HCT116 (cell line): ENCODE measurements at regions not wholly inside any gene's neighbourhood (a gene's known extent, or its start where the extent isn't known, plus 50 kb on each side); places are given as distances from the start of the nearest gene placed in this dataset.

ENCODE experiments used
- ATAC-seq: fragments of 200-7000 bp; cut with Tn5 transposase; 2 replicates; pipeline ENCODE4 v1.9.1; 2020; ENCODE audit warnings: mild to moderate bottlenecking, moderate library complexity
- BruUV-seq: library from RNA; stranded (reverse); fragments of 400-500 nt; replicated peaks from 2 replicates; lab custom pipeline; 2021; lab: Mats Ljungman, UMichigan
- CTCF ChIA-PET: fragments of 300-600 bp; sonication (Branson Sonifier 250); formaldehyde crosslinking; loops from one replicate; lab custom pipeline; 2021; ENCODE audit warnings: antibody characterized with exemption; lab: Charles Lee
- POLR2A ChIA-PET: fragments of 300-600, 350-600 bp; sonication (Branson Sonifier 250); formaldehyde crosslinking; loops from one replicate; lab custom pipeline; 2021; ENCODE audit warnings: antibody characterized with exemption; lab: Charles Lee
- RAD21 ChIA-PET, 2 experiments: fragments of 300-600 bp; sonication (Branson Sonifier 250); formaldehyde crosslinking; loops; one replicate each; lab custom pipeline; 2023; ENCODE audit warnings: low total read pairs in 2 of 2; ENCODE audit not compliant: uncharacterized antibody in 2 of 2, unreplicated experiment in 2 of 2, low non-redundant PET in 1 of 2; lab: Charles Lee
- DNase-seq: peaks from one replicate; pipeline ENCODE4 v3.0.0-alpha.2; 2010; ENCODE audit warnings: low read depth, low spot score
- H2AFZ ChIP-seq: fragments of 200-600 bp; shearing (Covaris generic), sonication (generic); 2 replicates; pipeline ENCODE4 v1.6.1; 2017; ENCODE audit warnings: low read depth, mixed run types, mixed read lengths, antibody characterized with exemption, low read length; ENCODE audit not compliant: poor library complexity, severe bottlenecking
- H3K27ac ChIP-seq: 2 replicates; pipeline ENCODE4 v1.5.1; 2012; ENCODE audit warnings: low read depth, low read length
- H3K27me3 ChIP-seq: fragments of 200-600 bp; sonication (generic); 2 replicates; pipeline ENCODE4 v1.6.1; 2016; ENCODE audit warnings: mixed run types, low read length, mixed read lengths; ENCODE audit not compliant: insufficient read depth
- H3K36me3 ChIP-seq, 2 experiments: fragments of 200-500 bp in 1 of 2; fragments of 200-600 bp in 1 of 2; sonication (Bioruptor generic) in 1 of 2; sonication (generic) in 1 of 2; 2 replicates each; pipeline versions ENCODE4 v1.5.1 to v1.6.1; 2014 to 2016; ENCODE audit warnings: low read length in 2 of 2, inconsistent platforms in 1 of 2, mixed read lengths in 1 of 2, mixed run types in 1 of 2; ENCODE audit not compliant: insufficient read depth in 2 of 2, control insufficient read depth in 1 of 2
- H3K4me1 ChIP-seq, 2 experiments: fragments of 200-600 bp in 1 of 2; sonication (generic) in 1 of 2; 2 replicates each; pipeline versions ENCODE4 v1.5.1 to v1.6.1; 2012 to 2017; ENCODE audit warnings: low read length in 2 of 2, inconsistent platforms in 1 of 2, mild to moderate bottlenecking in 1 of 2, mixed read lengths in 1 of 2, mixed run types in 1 of 2, moderate library complexity in 1 of 2; ENCODE audit not compliant: insufficient read depth in 2 of 2, control insufficient read depth in 1 of 2
- H3K4me2 ChIP-seq: fragments of 200-600 bp; sonication (generic); 2 replicates; pipeline ENCODE4 v1.6.1; 2017; ENCODE audit warnings: mixed run types, low read length, mixed read lengths
- H3K4me3 ChIP-seq, 2 experiments: fragments of 200-600 bp in 1 of 2; sonication (generic) in 1 of 2; replicated peaks in 1 of 2; 2 replicates each; pipeline ENCODE4 v1.5.1; 2011 to 2016; ENCODE audit warnings: low read length in 2 of 2, control low read depth in 1 of 2, low read depth in 1 of 2, mild to moderate bottlenecking in 1 of 2, mixed read lengths in 1 of 2, mixed run types in 1 of 2
- H3K79me2 ChIP-seq: fragments of 200-600 bp; sonication (generic); 2 replicates; pipeline ENCODE4 v1.6.1; 2017; ENCODE audit warnings: mild to moderate bottlenecking, mixed run types, low read length, moderate library complexity, mixed read lengths; ENCODE audit not compliant: insufficient read depth
- H3K9ac ChIP-seq: fragments of 200-600 bp; sonication (generic); 2 replicates; pipeline ENCODE4 v1.6.1; 2016; ENCODE audit warnings: low read length, mixed read lengths
- H3K9me2 ChIP-seq: fragments of 200-600 bp; sonication (generic), shearing (Covaris generic); 2 replicates; pipeline ENCODE4 v1.6.1; 2017; ENCODE audit warnings: mixed run types, mild to moderate bottlenecking, moderate library complexity; ENCODE audit not compliant: insufficient read depth
- H3K9me3 ChIP-seq, 2 experiments: fragments of 200-500 bp in 1 of 2; fragments of 200-600 bp in 1 of 2; sonication (Bioruptor generic) in 1 of 2; sonication (generic) in 1 of 2; 2 replicates each; pipeline ENCODE4 v1.6.1; 2014 to 2017; ENCODE audit warnings: low read length in 2 of 2, mixed read lengths in 2 of 2, inconsistent platforms in 1 of 2, low read depth in 1 of 2, mild to moderate bottlenecking in 1 of 2, mixed run types in 1 of 2, moderate library complexity in 1 of 2; ENCODE audit not compliant: control insufficient read depth in 1 of 2, insufficient read depth in 1 of 2
- H4K20me1 ChIP-seq: fragments of 200-600 bp; sonication (generic), shearing (Covaris generic); 2 replicates; pipeline ENCODE4 v1.6.1; 2017; ENCODE audit warnings: mixed run types, mild to moderate bottlenecking, moderate library complexity; ENCODE audit not compliant: insufficient read depth
- CBX3 ChIP-seq: IDR thresholded peaks from 2 replicates; pipeline ENCODE4 v1.6.1; 2012; ENCODE audit warnings: low read depth
- CEBPB ChIP-seq: IDR thresholded peaks from 2 replicates; pipeline ENCODE4 v1.6.1; 2012; ENCODE audit warnings: low read depth
- EGR1 ChIP-seq: IDR thresholded peaks from 2 replicates; pipeline ENCODE4 v1.6.1; 2012; ENCODE audit warnings: low read depth
- ELF1 ChIP-seq: IDR thresholded peaks from 2 replicates; pipeline ENCODE4 v1.6.1; 2012; ENCODE audit warnings: low read depth, borderline replicate concordance
- EZH2 ChIP-seq: fragments of 200-600 bp; sonication (generic); IDR thresholded peaks from 2 replicates; pipeline ENCODE4 v1.6.1; 2017; ENCODE audit warnings: antibody characterized with exemption, mixed run types
- EZH2phosphoT487 ChIP-seq: fragments of 200-600 bp; IDR thresholded peaks from 2 replicates; pipeline ENCODE4 v1.6.1; 2018; ENCODE audit warnings: antibody characterized with exemption, borderline replicate concordance
- FOSL1 ChIP-seq: IDR thresholded peaks from 2 replicates; pipeline ENCODE4 v1.6.1; 2012; ENCODE audit warnings: low read depth
- JUND ChIP-seq: IDR thresholded peaks from 2 replicates; pipeline ENCODE4 v1.6.1; 2012
- POLR2A ChIP-seq: IDR thresholded peaks from 2 replicates; pipeline ENCODE4 v1.7.0; 2011; ENCODE audit warnings: borderline replicate concordance; ENCODE audit not compliant: insufficient read depth, insufficient read length; ENCODE audit errors: extremely low read depth
- POLR2AphosphoS5 ChIP-seq: IDR thresholded peaks from 2 replicates; pipeline ENCODE4 v1.6.1; 2011; ENCODE audit warnings: mild to moderate bottlenecking, low read depth, low read length, moderate library complexity
- RAD21 ChIP-seq: IDR thresholded peaks from 2 replicates; pipeline ENCODE4 v1.6.1; 2012; ENCODE audit warnings: low read depth, mild to moderate bottlenecking
- SIN3A ChIP-seq: IDR thresholded peaks from 2 replicates; pipeline ENCODE4 v1.6.1; 2012; ENCODE audit warnings: low read depth
- SP1 ChIP-seq: IDR thresholded peaks from 2 replicates; pipeline ENCODE4 v1.6.1; 2012; ENCODE audit warnings: low read depth
- SRF ChIP-seq: IDR thresholded peaks from 2 replicates; pipeline ENCODE4 v1.6.1; 2012; ENCODE audit warnings: low read depth
- TCF7L2 ChIP-seq: IDR thresholded peaks from 2 replicates; pipeline ENCODE4 v1.7.0; 2011; ENCODE audit warnings: borderline replicate concordance, inconsistent platforms; ENCODE audit not compliant: insufficient read depth, insufficient read length; ENCODE audit errors: extremely low read depth
- YY1 ChIP-seq: IDR thresholded peaks from 2 replicates; pipeline ENCODE4 v1.6.1; 2011; ENCODE audit warnings: low read length, low read depth, moderate library complexity, mild to moderate bottlenecking; ENCODE audit not compliant: insufficient replicate concordance; ENCODE audit errors: extremely low read depth
- ZFX ChIP-seq: fragments of 450-650 bp; IDR thresholded peaks from 2 replicates; pipeline ENCODE4 v1.6.1; 2017
- ZNF274 ChIP-seq: fragments of 200-500 bp; sonication (Bioruptor generic); IDR thresholded peaks from 2 replicates; pipeline ENCODE4 v1.6.1; 2014; ENCODE audit warnings: mild to moderate bottlenecking, low read depth, low read length, inconsistent platforms
- intact Hi-C: fragments of 100-400 bp; cut with micrococcal nuclease; formaldehyde crosslinking; loops from 2 replicates; pipeline ENCODE4 v1.10.0; 2022
- TF ChIP-seq, protein P1 (sequence below): IDR thresholded peaks from 2 replicates; pipeline ENCODE4 v1.6.1; 2012
- TF ChIP-seq, protein P2 (sequence below), 3 experiments: fragments of 200-600 bp in 1 of 3; sonication (generic) in 1 of 3; IDR thresholded peaks in 2 of 3; conservative IDR thresholded peaks in 1 of 3; 2 replicates each; pipeline ENCODE4 v1.5.1; 2012 to 2017; ENCODE audit warnings: low read depth in 2 of 3, low read length in 2 of 3, antibody characterized with exemption in 1 of 3, borderline replicate concordance in 1 of 3, control low read depth in 1 of 3, mild to moderate bottlenecking in 1 of 3, mixed read lengths in 1 of 3, mixed run types in 1 of 3, moderate library complexity in 1 of 3; ENCODE audit not compliant: insufficient read depth in 1 of 3

DNA sequence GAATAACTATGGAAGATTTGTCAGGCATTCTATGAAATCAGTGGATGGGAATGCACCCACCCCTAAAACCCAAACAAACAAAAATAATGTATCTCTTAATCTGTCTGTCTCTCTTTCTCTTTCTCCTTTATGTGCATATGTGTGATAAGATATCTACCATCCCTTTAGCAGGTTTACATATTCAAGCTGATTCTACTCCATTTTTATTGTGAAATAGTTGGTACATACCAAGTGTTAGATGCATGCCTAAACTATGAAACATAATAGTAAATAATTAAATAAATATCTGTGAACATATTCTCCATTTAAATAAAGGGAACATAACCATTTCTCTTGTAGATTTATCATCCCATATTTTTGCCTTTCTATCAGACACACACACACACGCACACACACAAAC lies 121.8 kb upstream of the PCDH9 start (continued):
- TF ChIP-seq POLR2AphosphoS5 (no peak), EGR1 (no peak)

DNA sequence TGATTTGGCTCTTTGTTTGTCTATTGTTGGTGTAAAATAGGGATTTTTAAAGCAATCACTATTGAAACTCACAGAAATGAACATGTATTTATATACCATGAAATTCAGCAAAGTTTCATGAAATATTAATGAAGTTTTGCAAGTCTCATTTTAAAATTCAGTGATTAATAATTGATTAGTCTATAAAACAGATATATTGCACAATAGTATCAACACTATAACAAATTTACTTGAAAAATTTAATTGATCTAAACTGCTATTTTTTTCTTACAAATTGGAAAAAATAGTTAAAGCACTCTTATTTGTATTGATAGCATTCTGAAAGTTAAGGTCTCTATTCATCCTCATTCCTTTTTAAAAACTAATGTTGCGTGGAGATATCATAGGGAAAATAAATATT lies 121.0 kb upstream of the PCDH9 start:
- intact Hi-C loops = no loop called here
- CTCF ChIA-PET = no interaction called here
- H2AFZ ChIP-seq = no peak overlapping the region
- RAD21 ChIA-PET = no interaction called here
- H3K4me1 ChIP-seq = no peaks in the 10 kb centered on the region
- no TSS peak for BruUV-seq
- no peaks in the 10 kb centered on the region for H3K36me3 ChIP-seq
- H3K9me3 ChIP-seq = no peaks in the 10 kb centered on the region
- H3K27ac ChIP-seq = no peak overlapping the region
- no peak overlapping the region for H3K4me3 ChIP-seq
- no peaks in the 10 kb centered on the region for H4K20me1 ChIP-seq
- H3K9ac ChIP-seq = no peak overlapping the region
- no peak for TF ChIP-seq YY1
- TF ChIP-seq EZH2phosphoT487 = no peak
- TF ChIP-seq, protein P1, sequence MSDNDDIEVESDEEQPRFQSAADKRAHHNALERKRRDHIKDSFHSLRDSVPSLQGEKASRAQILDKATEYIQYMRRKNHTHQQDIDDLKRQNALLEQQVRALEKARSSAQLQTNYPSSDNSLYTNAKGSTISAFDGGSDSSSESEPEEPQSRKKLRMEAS = no peak
- TF ChIP-seq ZFX = no peak
- no peak for TF ChIP-seq EZH2
- no peak for TF ChIP-seq EGR1
- TF ChIP-seq ELF1 = no peak
- TF ChIP-seq SIN3A = no peak
- no peak for TF ChIP-seq SP1
- no peak for TF ChIP-seq ZNF274
- H3K79me2 ChIP-seq = no peaks in the 10 kb centered on the region
- no peaks in the 10 kb centered on the region for H3K27me3 ChIP-seq
- no peak overlapping the region for H3K4me2 ChIP-seq
- ATAC-seq (no peak), DNase-seq (no peak)
- H3K9me2 ChIP-seq = no peaks in the 10 kb centered on the region
- POLR2A ChIA-PET = no interaction called here

DNA sequence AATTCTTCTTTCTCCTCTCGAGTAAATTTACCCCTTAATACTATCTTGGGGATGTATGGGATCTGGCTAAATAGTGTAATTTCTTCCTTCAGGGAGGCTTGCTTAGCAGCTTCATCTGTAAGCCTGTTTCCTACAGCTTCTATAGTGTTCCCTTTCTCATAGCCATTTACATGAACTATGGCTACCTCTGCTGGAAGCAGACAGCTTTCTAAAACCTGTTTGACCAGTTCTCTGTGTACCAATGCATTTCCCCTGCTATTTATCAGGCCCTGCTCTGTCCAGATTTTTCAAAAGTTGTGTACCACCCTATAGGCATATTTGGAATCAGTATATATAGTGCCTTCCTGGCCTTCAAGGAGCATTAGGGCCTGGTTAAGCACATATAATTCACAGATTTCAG lies 113.6 kb upstream of the PCDH9 start:
- H3K36me3 ChIP-seq = no peaks in the 10 kb centered on the region
- H3K9ac ChIP-seq = no peak overlapping the region
- intact Hi-C loops = no loop called here
- ChIA-PET POLR2A (no interaction called here), CTCF (no interaction called here), RAD21 (no interaction called here)
- DNase-seq = no peak
- no peaks in the 10 kb centered on the region for H4K20me1 ChIP-seq
- H3K9me2 ChIP-seq = no peaks in the 10 kb centered on the region
- no peaks in the 10 kb centered on the region for H3K4me1 ChIP-seq
- H3K4me2 ChIP-seq = no peak overlapping the region
- H2AFZ ChIP-seq = no peak overlapping the region
- H3K27ac ChIP-seq = no peak overlapping the region
- H3K4me3 ChIP-seq = no peak overlapping the region
- no peaks in the 10 kb centered on the region for H3K79me2 ChIP-seq
- BruUV-seq = no TSS peak
- no peaks in the 10 kb centered on the region for H3K27me3 ChIP-seq
- H3K9me3 ChIP-seq = no peaks in the 10 kb centered on the region; a peak in 1 of 4 replicates
- TF ChIP-seq ELF1 (no peak), FOSL1 (no peak), JUND (no peak), SP1 (no peak), TCF7L2 (no peak), YY1 (no peak), POLR2A (no peak), CBX3 (no peak), CEBPB (no peak), EZH2phosphoT487 (no peak), RAD21 (no peak), SRF (no peak)
- TF ChIP-seq, protein P2, sequence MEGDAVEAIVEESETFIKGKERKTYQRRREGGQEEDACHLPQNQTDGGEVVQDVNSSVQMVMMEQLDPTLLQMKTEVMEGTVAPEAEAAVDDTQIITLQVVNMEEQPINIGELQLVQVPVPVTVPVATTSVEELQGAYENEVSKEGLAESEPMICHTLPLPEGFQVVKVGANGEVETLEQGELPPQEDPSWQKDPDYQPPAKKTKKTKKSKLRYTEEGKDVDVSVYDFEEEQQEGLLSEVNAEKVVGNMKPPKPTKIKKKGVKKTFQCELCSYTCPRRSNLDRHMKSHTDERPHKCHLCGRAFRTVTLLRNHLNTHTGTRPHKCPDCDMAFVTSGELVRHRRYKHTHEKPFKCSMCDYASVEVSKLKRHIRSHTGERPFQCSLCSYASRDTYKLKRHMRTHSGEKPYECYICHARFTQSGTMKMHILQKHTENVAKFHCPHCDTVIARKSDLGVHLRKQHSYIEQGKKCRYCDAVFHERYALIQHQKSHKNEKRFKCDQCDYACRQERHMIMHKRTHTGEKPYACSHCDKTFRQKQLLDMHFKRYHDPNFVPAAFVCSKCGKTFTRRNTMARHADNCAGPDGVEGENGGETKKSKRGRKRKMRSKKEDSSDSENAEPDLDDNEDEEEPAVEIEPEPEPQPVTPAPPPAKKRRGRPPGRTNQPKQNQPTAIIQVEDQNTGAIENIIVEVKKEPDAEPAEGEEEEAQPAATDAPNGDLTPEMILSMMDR (IDR thresholded peaks at IDR 0.05 in 2 of 3, conservative IDR thresholded peaks at IDR 0.05 in 1 of 3; ENCODE audit: borderline replicate concordance in 1 of 3, insufficient read depth in 1 of 3, low read depth in 2 of 3, low read length in 2 of 3) = no peak
- ATAC-seq = no peak
